ENCODE measurements at regions not wholly inside any gene's neighbourhood (a gene's known extent, or its start where the extent isn't known, plus 50 kb on each side); places are given as distances from the start of the nearest gene placed in this dataset.

DNA sequence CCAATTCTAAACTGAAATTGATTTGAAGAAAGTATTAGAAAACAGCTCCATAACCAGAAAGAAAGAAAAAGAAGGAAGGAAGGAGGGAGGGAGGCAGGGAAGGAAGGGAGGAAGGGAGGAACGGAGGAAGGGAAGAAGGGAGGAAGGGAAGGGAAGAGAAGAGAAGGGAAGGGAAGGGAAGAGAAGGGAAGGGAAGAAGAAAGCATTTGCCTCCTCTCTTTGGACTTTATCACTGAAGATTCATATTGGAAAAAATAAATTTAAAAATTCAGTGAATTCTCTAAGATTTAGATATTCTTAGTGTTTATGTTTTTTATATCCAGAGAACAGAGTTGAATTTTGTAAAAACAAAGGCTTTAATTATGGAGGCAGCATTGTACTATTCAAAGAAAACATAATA is 68.5 kb upstream of the NXT1 start:
- no peak for DNase-seq (ENCODE audit: low spot score)

DNA sequence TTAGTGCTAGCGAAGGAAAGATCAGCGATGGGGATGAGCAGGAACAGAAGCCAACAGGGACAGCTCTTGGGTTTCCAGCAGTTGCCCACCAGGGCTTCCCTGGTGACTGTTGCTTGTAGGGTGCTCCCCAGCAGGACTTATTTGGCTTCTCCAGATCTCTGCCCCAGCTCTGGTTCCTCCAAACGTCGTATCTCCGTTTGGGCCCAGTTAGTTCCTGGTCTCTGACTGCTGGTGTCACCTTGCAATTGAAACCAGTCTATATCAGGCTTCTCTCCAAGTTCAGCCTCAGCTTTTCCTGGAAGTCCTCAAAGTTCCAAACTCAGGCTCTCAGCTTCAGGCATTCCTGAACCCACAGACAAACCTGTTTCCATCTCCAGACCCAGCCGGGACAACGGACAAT is 70.8 kb upstream of the NXT1 start:
- DNase-seq (ENCODE audit: low spot score): no peak

DNA sequence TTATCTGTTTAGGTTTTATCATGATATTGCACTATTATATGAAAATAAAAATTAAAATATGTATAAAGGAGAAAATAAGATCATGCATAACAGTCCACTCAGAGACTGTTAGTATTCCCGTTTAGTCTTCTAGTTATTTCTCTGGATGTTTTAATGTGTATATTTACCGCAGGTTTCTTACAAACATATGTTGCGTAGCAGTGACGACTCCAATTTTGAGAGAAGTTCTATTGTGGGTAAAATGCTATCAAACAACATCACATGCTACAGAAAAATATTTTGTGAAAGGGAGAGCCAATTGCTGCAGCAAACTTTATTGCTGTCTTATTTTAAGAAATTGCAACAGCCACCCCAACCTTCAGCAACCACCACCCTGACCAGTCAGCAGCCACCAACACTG is 72.4 kb upstream of the NXT1 start:
- DNase-seq (ENCODE audit: low spot score): no peak

DNA sequence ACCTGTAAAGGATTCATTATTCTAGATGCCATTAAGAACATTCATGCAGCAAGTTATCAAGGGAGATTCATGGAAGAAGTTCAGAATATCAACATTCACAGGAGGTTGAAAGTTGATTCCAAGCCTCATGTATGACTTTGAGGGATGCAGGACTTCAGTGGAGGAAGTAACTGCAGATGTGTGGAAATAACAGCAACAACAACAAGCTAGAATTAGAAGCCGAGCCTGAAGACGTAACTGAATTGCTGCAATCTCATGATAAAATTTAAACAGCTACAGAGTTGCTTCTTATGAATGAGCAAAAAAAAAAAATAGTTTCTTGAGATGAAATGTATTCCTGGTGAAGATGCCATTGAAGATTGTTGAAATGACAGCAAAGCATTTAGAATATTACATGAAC is 73.3 kb upstream of the NXT1 start:
- DNase-seq (ENCODE audit: low spot score): no peak

DNA sequence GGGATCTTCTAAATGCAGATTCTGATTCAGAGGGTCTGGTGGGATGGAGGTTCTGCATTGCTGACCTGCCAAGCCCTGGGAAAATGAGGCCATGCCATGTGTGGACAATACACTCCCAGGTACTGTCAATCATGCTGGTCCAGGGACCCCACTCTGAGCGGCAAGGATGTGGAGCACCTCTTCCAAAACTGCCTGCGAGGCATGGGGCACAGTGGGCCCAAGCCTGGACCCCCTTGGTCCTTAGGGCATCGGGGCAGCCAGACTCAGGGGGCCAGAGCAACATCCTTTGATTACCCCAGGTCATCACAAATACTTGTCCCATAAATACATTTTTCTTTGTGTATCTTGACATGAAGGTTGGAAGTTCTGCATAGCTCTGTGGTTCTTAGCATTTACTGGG is 76.8 kb upstream of the NXT1 start:
- no peak for DNase-seq (ENCODE audit: low spot score)

DNA sequence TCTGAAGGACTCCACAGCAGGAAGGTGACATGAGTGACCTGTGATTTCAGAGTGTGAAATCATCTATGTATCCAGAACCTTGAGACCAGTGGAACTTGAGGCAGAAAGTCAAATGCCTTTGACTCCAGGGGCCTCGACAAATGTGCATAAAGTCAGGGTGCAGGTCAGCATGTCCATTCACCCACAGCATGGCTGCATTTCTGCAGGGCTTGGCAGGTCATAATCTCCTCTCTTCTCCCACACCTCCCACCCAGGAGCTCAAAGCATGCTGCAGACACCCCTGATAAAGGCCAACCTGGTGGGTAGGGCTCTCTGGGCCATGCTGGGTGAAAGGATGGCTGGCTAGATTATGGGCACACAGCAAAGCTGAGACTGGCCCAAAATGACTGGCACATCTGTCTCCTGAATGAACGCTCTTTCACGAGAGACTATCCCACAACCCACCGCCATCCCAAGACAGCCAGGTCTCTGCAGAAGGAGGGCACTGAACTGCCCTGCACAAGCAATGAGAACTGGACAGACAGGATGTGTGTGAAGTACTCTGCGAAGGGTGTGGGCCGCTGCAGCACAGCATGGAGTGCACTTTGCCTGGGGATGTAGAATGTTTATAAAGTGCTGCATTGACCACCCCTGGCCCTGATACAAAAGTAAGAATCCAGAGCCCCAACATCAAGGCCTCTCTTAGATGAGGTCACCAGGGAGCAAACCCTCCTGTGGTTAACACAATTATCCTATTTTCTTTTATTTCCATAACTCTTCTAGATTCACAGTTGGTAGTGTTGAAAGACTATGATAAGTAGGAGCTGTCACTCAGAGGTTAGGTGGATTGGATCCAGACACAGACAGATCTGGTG is 78.2 kb upstream of the NXT1 start:
- no peak for DNase-seq (ENCODE audit: low spot score)

DNA sequence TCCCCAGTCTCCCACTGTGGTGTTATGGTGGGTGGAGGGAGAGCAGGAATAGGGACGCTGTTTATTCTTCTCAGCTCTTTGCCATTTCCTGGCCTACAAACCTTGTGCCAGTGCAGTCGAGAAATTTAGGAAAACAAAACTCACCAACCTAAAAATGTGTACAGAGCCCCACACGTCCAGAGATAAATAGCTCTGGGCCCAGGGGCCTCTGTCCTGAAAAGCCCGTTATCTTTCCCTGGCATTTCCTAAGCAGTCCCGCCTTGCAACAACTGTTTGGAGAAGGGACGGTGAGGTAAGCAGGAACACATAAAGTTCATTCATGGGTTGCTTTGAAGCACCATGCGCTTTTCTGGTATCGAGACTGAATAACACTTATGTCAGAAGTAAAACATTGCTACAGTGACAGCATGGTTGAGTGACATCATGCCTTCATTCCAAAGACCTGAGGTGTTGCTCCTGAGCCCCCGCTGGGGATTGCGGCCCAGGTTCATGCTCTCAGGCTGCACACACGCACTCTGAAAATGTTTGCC is 80.1 kb upstream of the NXT1 start:
- no peak for DNase-seq (ENCODE audit: low spot score)

DNA sequence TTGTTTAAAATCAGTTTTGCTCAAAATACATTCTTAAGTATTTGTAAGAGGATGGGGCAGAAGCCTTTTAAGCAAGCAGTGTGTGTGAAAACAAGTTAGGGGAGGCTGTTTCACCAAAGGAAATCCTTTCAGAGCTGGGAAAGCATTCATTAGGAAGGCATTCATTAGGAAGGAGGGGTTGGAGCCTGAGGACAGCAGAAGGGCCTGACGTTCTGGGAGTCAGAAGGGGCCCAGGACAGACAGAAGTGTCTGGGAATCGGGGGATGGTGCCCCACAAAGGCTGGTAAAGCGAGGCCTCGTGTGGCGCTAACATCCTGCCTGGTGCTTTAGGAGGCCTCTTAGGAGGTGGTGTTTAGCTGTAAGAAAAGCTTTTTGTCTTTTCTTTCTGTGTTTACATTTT is 80.6 kb upstream of the NXT1 start:
- no peak for DNase-seq (ENCODE audit: low spot score)

DNA sequence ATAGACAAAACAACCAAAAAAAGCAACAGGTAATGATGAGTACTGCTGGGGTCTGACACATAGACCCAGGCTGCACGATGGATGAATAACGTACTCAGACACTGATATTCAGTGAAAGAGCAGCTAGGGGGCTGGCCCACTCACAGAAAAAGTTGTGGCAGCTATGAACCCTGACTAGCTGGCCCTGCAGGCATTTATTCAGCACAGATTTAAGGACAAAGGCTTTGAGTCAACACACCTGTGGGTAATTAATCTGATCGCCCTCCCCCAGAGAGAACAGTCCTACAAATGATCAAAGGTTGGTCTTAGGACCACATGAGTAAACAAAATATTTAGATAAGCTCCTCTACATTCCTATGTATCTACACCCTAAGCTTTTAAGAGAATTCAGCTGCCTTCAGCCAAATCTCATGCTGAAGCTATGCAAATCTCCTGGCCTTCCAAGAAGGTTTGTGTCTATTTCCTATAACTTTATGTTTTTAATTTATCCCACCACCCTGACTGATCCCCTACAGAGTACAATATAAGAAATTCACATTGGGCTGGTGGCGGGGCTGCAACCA is 81.7 kb upstream of the NXT1 start:
- no peak for DNase-seq (ENCODE audit: low spot score)

DNA sequence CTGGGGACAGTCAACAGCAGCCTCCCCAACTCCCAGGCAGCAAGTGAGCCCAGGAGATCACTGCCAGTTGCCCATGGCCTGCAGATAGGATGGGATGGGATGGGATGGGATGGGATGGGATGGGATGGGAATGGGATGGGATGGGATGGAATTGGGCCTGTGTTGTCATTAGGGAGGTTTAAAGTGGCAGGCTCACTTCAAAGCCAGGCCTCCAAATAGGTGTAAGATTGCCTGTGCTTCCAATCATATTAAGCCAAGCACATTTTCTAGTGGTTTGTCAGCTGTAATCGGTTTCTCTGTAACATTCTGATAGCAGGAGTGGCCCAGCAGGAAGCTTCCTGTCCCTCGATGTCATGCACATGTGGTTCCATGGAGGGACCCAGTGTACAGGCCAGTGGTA is 82.7 kb upstream of the NXT1 start:
- no peak for DNase-seq (ENCODE audit: low spot score)

DNA sequence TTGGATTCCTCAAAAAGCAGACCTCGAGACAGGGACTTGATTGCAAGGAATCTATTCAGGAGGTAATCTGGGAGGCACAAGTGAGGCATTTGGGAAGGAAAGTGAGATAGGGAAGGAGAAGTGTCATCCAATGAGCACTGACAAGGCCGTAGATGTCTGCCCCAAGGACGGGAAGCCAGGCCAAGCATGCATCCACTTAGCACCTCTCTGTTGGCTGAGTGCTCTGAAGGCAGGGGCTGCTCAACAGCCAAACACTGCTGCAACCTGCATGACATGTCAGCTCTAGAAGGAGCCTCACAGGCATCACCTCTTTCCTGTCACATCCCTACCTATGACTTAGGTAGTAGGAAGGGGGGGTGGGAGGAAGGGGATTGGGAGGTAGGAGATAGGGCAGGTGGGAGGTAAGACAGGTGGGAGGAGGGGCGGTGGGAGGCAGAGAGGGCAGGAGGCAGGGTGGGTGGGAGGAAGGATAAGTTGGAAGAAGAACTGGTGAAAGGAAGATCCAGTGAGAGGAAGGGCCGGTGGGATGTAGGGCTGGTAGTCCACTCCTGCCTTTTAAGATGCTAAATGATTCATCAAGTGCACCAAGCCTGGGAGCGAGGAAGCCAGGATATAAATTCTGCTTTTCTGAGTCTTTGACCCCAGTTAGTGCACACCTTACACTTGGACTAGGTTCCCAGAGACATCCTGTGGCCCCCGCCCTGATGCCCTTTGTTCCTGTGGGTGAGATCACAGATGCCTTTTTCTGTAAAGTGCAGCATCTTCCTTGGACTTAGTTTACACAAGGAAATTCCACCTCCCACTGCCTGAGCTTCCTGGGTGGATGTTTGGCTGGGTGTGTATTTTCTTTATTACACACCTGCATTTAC is 83.8 kb upstream of the NXT1 start:
- no peak for DNase-seq (ENCODE audit: low spot score)

DNA sequence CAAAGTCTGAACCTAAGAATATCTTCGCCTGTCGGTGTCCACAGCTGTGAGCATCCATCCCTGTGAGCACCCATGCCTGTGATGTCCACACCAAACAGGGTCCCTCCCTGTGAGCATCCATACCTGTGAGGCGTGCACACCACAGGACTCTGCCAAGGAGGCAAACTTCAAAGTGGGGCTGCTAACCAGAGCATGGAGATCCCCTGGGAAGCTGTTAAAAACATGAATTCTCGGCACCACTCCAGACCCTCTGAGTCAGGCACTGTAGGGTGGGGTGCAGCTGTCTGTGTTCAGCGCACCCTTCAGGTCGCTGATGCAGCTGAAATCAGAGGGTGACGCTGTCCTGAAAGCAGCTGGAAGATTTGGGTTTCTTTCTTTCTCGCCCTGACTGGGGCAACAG is 85.4 kb upstream of the NXT1 start:
- no peak for DNase-seq (ENCODE audit: low spot score)

DNA sequence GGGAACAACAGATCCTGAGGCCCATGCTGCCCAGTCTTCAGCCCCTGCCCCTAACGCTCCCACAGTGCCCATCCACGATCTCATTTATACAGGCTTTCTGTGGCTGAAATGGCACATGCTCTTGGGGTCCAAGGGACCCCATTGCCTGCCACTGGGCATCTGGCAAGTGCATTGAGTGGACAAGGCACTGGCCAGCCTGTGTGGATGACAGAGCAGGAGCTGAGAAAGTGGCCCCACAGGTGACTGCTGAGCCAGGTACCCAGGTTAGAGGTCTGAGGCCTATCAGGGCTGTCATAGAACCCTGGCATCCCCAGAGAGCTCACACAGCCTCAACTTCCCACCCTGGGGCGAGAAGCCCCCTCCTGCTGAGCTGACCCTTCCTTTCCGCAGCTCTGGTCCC is 86.0 kb upstream of the NXT1 start:
- no peak for DNase-seq (ENCODE audit: low spot score)

DNA sequence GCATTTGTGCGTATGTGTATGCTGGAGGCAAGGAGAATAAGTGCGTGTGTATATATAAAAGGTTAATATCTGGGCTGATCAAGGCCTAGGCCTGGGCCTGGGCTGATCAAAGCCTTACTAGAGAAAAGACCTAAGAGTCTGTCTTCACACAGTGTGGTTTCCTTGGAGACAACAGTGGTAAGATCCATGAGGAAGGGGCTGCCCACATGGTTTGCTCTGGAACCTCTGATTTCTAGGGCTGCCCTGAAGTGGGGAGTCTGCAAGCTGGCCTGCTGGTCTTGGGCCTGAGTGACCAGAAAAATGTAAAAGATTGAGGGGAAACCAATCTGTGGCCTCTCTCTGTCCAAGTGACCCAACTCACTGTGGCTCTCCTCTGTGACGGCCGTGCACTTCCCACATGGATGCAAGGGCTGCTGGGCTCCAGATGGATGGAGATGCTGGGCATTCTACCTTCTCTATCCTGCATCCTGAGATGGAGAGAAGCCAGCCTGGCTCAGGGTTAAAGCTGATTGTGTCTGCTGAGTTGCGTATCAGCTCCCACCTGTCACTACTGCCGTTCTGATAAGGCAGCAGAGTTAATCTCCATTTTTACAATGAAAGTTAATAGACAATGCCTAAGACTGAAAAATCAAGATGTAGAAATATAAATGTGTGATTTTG is 90.3 kb upstream of the NXT1 start:
- DNase-seq (ENCODE audit: low spot score): no peak

DNA sequence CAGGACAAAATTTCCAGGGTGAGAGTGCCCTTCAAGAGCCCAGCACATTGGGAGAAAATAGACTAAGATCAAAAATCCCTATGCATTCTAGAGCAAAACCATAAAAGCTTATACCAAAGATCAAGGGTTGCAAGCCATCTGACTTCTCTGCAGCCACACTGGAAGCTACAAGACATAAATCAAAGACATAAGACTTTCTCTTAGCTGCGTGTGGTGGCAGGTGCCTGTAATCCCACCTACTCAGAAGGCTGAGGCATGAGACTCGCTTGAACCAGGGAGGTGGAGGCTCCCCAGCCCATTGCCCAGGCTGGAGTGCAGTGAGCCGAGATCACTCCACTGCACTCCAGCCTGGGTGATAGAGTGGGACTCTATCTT is 91.9 kb upstream of the NXT1 start:
- DNase-seq (ENCODE audit: low spot score): no peak

DNA sequence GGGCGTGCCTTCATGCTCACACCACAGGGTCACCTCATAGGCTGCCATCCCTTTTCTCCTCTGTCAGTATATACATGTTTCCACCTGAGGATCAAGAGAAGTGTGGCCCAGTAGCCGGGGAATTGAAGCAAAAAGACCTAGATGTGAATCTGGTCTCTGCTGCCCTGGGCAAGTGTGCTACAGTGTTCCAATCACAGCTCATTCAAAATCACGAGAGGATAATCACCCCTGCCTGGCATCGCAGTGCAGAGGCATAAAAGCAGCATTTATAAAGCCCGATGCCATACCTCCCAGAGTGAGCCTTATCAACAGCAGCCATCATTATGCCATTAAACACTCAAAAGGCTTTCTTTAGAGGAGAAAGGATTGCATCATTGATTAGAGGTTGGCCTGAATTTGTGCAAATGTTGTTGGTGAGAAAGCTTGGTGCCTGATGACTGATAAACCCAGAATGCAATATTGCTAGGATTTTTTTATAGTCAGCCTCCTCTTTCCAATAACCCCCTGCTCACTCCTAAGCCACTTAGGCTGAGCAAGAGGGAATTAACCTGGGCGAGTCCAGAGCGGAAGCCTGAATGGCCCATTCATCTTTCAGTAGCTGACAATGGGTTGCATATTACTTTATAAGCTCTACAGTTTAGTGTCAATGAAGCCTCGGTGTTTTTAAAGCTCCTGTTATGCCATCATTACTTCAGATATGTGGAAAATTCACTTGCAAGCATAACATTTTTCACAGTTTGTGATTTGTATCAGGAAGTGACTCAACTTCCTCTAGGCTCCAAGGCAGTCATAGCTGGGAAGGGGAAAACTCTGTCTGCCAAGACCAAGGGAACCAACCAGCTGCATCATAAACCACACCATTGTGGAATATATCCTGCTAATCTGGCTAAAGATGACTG is 92.5 kb upstream of the NXT1 start:
- DNase-seq (ENCODE audit: low spot score): no peak

DNA sequence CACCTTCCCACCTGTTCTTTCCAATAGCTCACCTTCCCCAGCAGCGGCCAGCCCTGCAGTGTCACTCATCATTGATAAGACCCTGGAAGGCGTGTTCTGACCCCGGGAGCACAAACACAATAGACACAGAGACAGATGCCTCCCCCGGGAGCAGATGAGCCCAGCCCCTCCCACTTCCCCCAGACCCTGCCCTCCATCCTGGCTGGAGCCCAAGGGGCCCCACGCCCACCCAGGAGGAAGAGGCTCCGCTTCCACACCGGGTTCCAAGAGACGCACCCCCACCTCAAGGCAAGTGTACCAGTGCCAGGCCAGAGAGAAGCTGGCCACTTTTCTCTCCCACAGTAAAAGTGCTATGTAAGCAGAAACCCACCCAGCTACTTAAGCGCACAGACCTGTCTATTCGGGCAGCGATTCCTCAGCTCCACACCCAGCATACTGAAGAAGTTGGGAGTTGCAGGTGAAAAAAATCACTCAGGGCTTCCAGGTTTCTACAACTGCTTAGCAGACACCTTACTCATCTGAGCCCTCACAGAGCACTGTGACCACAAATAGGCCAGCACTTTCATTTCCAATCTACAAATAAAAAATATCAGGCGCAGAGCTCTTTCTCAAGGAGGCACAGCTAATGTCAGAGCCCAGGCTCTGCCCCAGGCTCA is 93.4 kb upstream of the NXT1 start:
- DNase-seq (ENCODE audit: low spot score): no peak

DNA sequence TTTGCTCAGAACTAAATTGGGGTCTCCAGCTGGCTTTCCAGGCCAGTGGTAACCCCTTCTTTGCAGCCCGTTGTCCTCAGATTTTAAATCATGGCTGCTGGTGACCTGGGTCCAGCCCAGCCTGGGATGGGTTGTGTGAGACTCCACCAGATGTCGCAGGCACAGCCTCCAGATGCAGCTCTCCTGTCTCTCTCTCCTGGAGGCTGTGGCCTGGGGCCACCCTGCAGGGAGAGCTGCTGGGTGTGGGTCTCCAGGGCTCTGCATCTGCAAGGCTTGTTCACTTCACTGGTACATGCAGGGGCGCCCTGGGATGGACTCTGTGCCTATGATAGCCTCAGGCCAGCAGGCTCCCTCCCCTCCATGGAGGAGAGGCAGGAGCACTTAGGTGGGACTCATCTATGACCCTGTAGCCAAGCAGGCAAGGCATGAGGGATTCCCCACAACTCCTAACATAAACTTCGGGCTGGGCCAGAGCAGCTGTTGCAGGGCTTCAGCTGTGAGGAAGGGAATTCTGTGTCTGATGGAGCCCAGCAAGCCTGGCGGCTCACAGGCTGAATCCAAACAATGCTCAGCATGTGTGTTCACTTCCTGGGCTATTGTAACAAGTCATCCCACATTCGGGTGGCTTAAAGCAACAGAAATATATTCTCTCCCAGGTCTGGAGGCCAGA is 94.7 kb upstream of the NXT1 start:
- DNase-seq (ENCODE audit: low spot score): no peak

DNA sequence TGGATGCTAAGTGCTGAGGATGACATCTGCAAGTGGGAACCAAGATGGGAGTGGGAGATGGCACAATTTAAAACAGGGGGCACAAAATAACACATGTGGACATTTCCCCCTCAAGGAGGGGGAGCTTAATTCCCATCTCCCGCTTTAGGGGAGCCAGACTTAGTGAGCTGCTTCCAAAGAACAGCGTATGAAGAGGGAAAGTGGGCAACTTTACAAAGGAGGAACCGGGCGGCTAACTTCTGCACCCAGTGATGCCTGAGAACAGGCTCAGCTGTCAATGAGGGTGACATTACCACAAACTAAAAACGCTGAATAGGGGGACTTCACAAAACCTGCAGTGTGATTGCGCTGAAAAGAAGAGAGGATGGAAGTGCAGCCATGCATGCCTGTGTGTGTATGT is 95.5 kb upstream of the NXT1 start:
- no peak for DNase-seq (ENCODE audit: low spot score)

Data from mesenteric fat pad (tissue), 1 donor.